Liver (tissue), 8 donors: ENCODE measurements at regions not wholly inside any gene's neighbourhood (a gene's known extent, or its start where the extent isn't known, plus 50 kb on each side); places are given as distances from the start of the nearest gene placed in this dataset.

Experiments
- DNase-seq: peaks from one replicate; pipeline ENCODE4 v3.0.0-alpha.2; 2017; ENCODE audit warnings: low spot score
- H3K27ac ChIP-seq, 2 donors: one replicate each; pipeline ENCODE4 v1.7.0; 2013; ENCODE audit warnings: inconsistent platforms in 2 of 2, low read length in 2 of 2, control low read depth in 1 of 2, low read depth in 1 of 2, mild to moderate bottlenecking in 1 of 2
- H3K27me3 ChIP-seq, 4 donors: one replicate each; pipeline versions ENCODE4 v1.6.1 to v1.7.0; 2013; ENCODE audit warnings: low read length in 3 of 4, inconsistent platforms in 1 of 4, mild to moderate bottlenecking in 1 of 4, moderate library complexity in 1 of 4; ENCODE audit not compliant: control insufficient read depth in 4 of 4, insufficient read depth in 4 of 4
- H3K36me3 ChIP-seq, 4 donors: one replicate each; pipeline versions ENCODE4 v1.6.1 to v1.7.0; 2013; ENCODE audit warnings: low read length in 3 of 4, mild to moderate bottlenecking in 3 of 4, low read depth in 1 of 4, moderate library complexity in 1 of 4; ENCODE audit not compliant: control insufficient read depth in 4 of 4, insufficient read depth in 3 of 4
- H3K4me1 ChIP-seq, 4 donors: one replicate each; pipeline versions ENCODE4 v1.6.1 to v1.7.0; 2013; ENCODE audit warnings: low read length in 3 of 4, mild to moderate bottlenecking in 3 of 4, moderate library complexity in 1 of 4; ENCODE audit not compliant: control insufficient read depth in 4 of 4, insufficient read depth in 4 of 4
- H3K4me3 ChIP-seq, 3 donors: one replicate each; pipeline versions ENCODE4 v1.6.1 to v1.7.0; 2013; ENCODE audit warnings: low read length in 3 of 3, control low read depth in 1 of 3, low read depth in 1 of 3, mild to moderate bottlenecking in 1 of 3
- H3K9ac ChIP-seq, 2 donors: one replicate each; pipeline ENCODE4 v1.7.0; 2013; ENCODE audit warnings: low read length in 2 of 2, mild to moderate bottlenecking in 2 of 2, moderate library complexity in 2 of 2, control low read depth in 1 of 2, low read depth in 1 of 2
- H3K9me3 ChIP-seq, 4 donors: one replicate each; pipeline versions ENCODE4 v1.6.1 to v1.7.0; 2013; ENCODE audit warnings: low read length in 3 of 4; ENCODE audit not compliant: control insufficient read depth in 4 of 4
- EGR1 ChIP-seq, 2 donors: IDR thresholded peaks; 2 replicates each; pipeline ENCODE4 v1.6.1; 2016 to 2018; ENCODE audit warnings: antibody characterized with exemption in 2 of 2, low read depth in 2 of 2
- FOXA1 ChIP-seq: IDR thresholded peaks from 2 replicates; pipeline ENCODE4 v1.6.1; 2016; ENCODE audit warnings: antibody characterized with exemption
- FOXA2 ChIP-seq: IDR thresholded peaks from 2 replicates; pipeline ENCODE4 v1.6.1; 2016; ENCODE audit warnings: antibody characterized with exemption
- GABPA ChIP-seq, 2 donors: IDR thresholded peaks in 1 of 2; conservative IDR thresholded peaks in 1 of 2; 2 replicates each; pipeline ENCODE4 v1.6.1; 2016; ENCODE audit warnings: antibody characterized with exemption in 2 of 2, mild to moderate bottlenecking in 1 of 2, moderate library complexity in 1 of 2
- HNF4A ChIP-seq, 2 donors: conservative IDR thresholded peaks; 2 replicates each; pipeline ENCODE4 v1.6.1; 2016; ENCODE audit warnings: antibody characterized with exemption in 2 of 2, mild to moderate bottlenecking in 2 of 2
- HNF4G ChIP-seq: IDR thresholded peaks from 2 replicates; pipeline ENCODE4 v1.6.1; 2016; ENCODE audit warnings: antibody characterized with exemption
- JUND ChIP-seq, 2 donors: IDR thresholded peaks; 2 replicates each; pipeline ENCODE4 v1.6.1; 2016; ENCODE audit warnings: antibody characterized with exemption in 2 of 2
- NR2F2 ChIP-seq: IDR thresholded peaks from 2 replicates; pipeline ENCODE4 v1.6.1; 2016; ENCODE audit warnings: antibody characterized with exemption
- RAD21 ChIP-seq, 2 donors: IDR thresholded peaks; 2 replicates each; pipeline ENCODE4 v1.6.1; 2016; ENCODE audit warnings: antibody characterized with exemption in 2 of 2, mild to moderate bottlenecking in 2 of 2
- RXRA ChIP-seq, 2 donors: IDR thresholded peaks; 2 replicates each; pipeline ENCODE4 v1.6.1; 2017 to 2018; ENCODE audit warnings: antibody characterized with exemption in 2 of 2, mild to moderate bottlenecking in 1 of 2
- SP1 ChIP-seq: IDR thresholded peaks from 2 replicates; pipeline ENCODE4 v1.6.1; 2018; ENCODE audit warnings: antibody characterized with exemption, mild to moderate bottlenecking
- TAF1 ChIP-seq: conservative IDR thresholded peaks from 2 replicates; pipeline ENCODE4 v1.6.1; 2016; ENCODE audit warnings: antibody characterized with exemption, mild to moderate bottlenecking
- YY1 ChIP-seq: IDR thresholded peaks from 2 replicates; pipeline ENCODE4 v1.6.1; 2016; ENCODE audit warnings: antibody characterized with exemption, mild to moderate bottlenecking
- WGBS: extraction: QIAGEN DNeasy Blood & Tissue Kit; methylation state at CpG from one replicate; pipeline ENCODE4 v1.1.7; 2013; 5-methylcytosine and 5-hydroxymethylcytosine counted together
- TF ChIP-seq, protein P1 (sequence below): IDR thresholded peaks from 2 replicates; pipeline ENCODE4 v1.6.1; 2016; ENCODE audit warnings: antibody characterized with exemption
- TF ChIP-seq, protein P2 (sequence below): IDR thresholded peaks from 2 replicates; pipeline ENCODE4 v1.6.1; 2016; ENCODE audit warnings: antibody characterized with exemption, mild to moderate bottlenecking
- TF ChIP-seq, protein P3 (sequence below): IDR thresholded peaks from 2 replicates; pipeline ENCODE4 v1.6.1; 2016; ENCODE audit warnings: antibody characterized with exemption
- TF ChIP-seq, protein P4 (sequence below): fragments of 150-350 bp; IDR thresholded peaks from 2 replicates; pipeline ENCODE4 v1.5.1; 2017; ENCODE audit warnings: improper control_type of control experiment, low read depth, low read length; ENCODE audit not compliant: missing input control
- TF ChIP-seq, protein P5 (sequence below): IDR thresholded peaks from 2 replicates; pipeline ENCODE4 v1.6.1; 2016; ENCODE audit warnings: antibody characterized with exemption
- donor health status: healthy.
- donor health status: healthy.
- donor health status: healthy.
- donor health status: healthy.
- donor health status: healthy.

DNA sequence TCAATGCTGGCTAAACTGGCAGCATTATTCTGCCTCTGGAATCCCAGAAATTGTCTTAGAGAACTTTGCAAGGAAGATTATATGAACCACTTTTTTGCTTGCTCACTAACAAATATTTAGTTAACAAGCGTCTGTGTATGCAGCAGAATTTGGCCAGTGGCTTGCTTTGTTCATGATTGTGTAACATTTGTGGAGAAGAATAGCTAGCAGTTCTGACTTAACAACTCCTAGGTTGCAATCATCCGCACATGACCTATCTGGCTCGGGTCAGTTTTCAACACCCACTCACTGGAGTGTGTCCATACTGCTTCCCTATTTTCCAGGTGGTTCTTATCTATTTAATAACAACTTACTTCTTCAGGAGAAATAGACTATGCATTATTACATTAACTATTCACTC lies 98.5 kb downstream of the SNX18 start:
- no peaks in the 10 kb centered on the region for H3K9me3 ChIP-seq

More for the DNA sequence above, 98.5 kb downstream of the SNX18 start:
- H3K36me3 ChIP-seq, result no peaks in the 10 kb centered on the region
- H3K27me3 ChIP-seq, result no peaks in the 10 kb centered on the region
- 17% methylated on average over 3 of the region's 3 CpGs for WGBS
- H3K4me3 ChIP-seq, result no peak overlapping the region
- DNase-seq, result no peak
- H3K27ac ChIP-seq, result peak overlapping the region; percentile 65 to 79
- TF ChIP-seq, protein P1, sequence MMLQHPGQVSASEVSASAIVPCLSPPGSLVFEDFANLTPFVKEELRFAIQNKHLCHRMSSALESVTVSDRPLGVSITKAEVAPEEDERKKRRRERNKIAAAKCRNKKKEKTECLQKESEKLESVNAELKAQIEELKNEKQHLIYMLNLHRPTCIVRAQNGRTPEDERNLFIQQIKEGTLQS, result peak; percentile 50
- peak; percentile 36 to 81 for TF ChIP-seq JUND (IDR thresholded peaks at IDR 0.05)
- TF ChIP-seq, protein P2, sequence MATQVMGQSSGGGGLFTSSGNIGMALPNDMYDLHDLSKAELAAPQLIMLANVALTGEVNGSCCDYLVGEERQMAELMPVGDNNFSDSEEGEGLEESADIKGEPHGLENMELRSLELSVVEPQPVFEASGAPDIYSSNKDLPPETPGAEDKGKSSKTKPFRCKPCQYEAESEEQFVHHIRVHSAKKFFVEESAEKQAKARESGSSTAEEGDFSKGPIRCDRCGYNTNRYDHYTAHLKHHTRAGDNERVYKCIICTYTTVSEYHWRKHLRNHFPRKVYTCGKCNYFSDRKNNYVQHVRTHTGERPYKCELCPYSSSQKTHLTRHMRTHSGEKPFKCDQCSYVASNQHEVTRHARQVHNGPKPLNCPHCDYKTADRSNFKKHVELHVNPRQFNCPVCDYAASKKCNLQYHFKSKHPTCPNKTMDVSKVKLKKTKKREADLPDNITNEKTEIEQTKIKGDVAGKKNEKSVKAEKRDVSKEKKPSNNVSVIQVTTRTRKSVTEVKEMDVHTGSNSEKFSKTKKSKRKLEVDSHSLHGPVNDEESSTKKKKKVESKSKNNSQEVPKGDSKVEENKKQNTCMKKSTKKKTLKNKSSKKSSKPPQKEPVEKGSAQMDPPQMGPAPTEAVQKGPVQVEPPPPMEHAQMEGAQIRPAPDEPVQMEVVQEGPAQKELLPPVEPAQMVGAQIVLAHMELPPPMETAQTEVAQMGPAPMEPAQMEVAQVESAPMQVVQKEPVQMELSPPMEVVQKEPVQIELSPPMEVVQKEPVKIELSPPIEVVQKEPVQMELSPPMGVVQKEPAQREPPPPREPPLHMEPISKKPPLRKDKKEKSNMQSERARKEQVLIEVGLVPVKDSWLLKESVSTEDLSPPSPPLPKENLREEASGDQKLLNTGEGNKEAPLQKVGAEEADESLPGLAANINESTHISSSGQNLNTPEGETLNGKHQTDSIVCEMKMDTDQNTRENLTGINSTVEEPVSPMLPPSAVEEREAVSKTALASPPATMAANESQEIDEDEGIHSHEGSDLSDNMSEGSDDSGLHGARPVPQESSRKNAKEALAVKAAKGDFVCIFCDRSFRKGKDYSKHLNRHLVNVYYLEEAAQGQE, result peak; percentile 63
- peak; percentile 61 for TF ChIP-seq FOXA2
- TF ChIP-seq, protein P3, sequence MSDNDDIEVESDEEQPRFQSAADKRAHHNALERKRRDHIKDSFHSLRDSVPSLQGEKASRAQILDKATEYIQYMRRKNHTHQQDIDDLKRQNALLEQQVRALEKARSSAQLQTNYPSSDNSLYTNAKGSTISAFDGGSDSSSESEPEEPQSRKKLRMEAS, result peak; percentile 67
- peak; percentile 54 to 60 for TF ChIP-seq RAD21 (IDR thresholded peaks at IDR 0.05)
- TF ChIP-seq SP1, result peak; percentile 48
- peak; percentile 82 to 93 for TF ChIP-seq RXRA (IDR thresholded peaks at IDR 0.05)
- no peak for TF ChIP-seq HNF4G
- peak; percentile 60 to 82 for TF ChIP-seq HNF4A (conservative IDR thresholded peaks at IDR 0.05)
- TF ChIP-seq YY1, result peak; percentile 77
- TF ChIP-seq EGR1 (IDR thresholded peaks at IDR 0.05; ENCODE audit: low read depth in 2 of 2), result peak; percentile 93 to 97
- TF ChIP-seq, protein P4, sequence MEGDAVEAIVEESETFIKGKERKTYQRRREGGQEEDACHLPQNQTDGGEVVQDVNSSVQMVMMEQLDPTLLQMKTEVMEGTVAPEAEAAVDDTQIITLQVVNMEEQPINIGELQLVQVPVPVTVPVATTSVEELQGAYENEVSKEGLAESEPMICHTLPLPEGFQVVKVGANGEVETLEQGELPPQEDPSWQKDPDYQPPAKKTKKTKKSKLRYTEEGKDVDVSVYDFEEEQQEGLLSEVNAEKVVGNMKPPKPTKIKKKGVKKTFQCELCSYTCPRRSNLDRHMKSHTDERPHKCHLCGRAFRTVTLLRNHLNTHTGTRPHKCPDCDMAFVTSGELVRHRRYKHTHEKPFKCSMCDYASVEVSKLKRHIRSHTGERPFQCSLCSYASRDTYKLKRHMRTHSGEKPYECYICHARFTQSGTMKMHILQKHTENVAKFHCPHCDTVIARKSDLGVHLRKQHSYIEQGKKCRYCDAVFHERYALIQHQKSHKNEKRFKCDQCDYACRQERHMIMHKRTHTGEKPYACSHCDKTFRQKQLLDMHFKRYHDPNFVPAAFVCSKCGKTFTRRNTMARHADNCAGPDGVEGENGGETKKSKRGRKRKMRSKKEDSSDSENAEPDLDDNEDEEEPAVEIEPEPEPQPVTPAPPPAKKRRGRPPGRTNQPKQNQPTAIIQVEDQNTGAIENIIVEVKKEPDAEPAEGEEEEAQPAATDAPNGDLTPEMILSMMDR, result no peak
- TF ChIP-seq TAF1, result no peak
- TF ChIP-seq, protein P5, sequence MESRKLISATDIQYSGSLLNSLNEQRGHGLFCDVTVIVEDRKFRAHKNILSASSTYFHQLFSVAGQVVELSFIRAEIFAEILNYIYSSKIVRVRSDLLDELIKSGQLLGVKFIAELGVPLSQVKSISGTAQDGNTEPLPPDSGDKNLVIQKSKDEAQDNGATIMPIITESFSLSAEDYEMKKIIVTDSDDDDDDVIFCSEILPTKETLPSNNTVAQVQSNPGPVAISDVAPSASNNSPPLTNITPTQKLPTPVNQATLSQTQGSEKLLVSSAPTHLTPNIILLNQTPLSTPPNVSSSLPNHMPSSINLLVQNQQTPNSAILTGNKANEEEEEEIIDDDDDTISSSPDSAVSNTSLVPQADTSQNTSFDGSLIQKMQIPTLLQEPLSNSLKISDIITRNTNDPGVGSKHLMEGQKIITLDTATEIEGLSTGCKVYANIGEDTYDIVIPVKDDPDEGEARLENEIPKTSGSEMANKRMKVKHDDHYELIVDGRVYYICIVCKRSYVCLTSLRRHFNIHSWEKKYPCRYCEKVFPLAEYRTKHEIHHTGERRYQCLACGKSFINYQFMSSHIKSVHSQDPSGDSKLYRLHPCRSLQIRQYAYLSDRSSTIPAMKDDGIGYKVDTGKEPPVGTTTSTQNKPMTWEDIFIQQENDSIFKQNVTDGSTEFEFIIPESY, result peak; percentile 79
- TF ChIP-seq GABPA (IDR thresholded peaks at IDR 0.05 in 1 of 2, conservative IDR thresholded peaks at IDR 0.05 in 1 of 2), result peak in 1 of 2 donors; percentile 19
- TF ChIP-seq FOXA1, result peak; percentile 49
- peak; percentile 44 for TF ChIP-seq NR2F2
- peaks cover 9 to 32% (median 22%) of the 10 kb centered on the region in 4 donors for H3K4me1 ChIP-seq
- no peak overlapping the region for H3K9ac ChIP-seq
